HG03442 (cell line): ENCODE measurements at regions not wholly inside any gene's neighbourhood (a gene's known extent, or its start where the extent isn't known, plus 50 kb on each side); places are given as distances from the start of the nearest gene placed in this dataset.

Source experiments
- ATAC-seq: cut with Tn5 transposase; IDR thresholded peaks from one replicate; pipeline ENCODE4 v1.9.1; 2021; ENCODE audit warnings: mild to moderate bottlenecking, moderate library complexity; ENCODE audit not compliant: unreplicated experiment

GRCh38 chr14:76927971-76928700 lies 100.4 kb downstream of the IRF2BPL start:
- ATAC-seq: no peak

- peak; percentile 75 for ATAC-seq
Observed at GRCh38 chr14:76926521-76927251, 100.5 kb downstream of the LRRC74A start.

- ATAC-seq: no peak
Observed at GRCh38 chr14:76925097-76925441, 98.9 kb downstream of the LRRC74A start.

GRCh38 chr14:76924371-76925096 lies 98.3 kb downstream of the LRRC74A start:
- ATAC-seq: no peak

- ATAC-seq: no peak
Observed at GRCh38 chr14:76923431-76924370, 97.5 kb downstream of the LRRC74A start.

GRCh38 chr14:76922584-76922983 lies 96.4 kb downstream of the LRRC74A start:
- ATAC-seq: no peak

- ATAC-seq: no peak
Observed at GRCh38 chr14:76922092-76922491, 95.9 kb downstream of the LRRC74A start.

- no peak for ATAC-seq
Observed at GRCh38 chr14:76921088-76921399, 94.8 kb downstream of the LRRC74A start.

- ATAC-seq: no peak
Observed at GRCh38 chr14:76920331-76921087, 94.3 kb downstream of the LRRC74A start.

GRCh38 chr14:76919431-76920330 lies 93.5 kb downstream of the LRRC74A start:
- ATAC-seq: no peak
